NT2/D1 (cell line): ENCODE measurements at regions not wholly inside any gene's neighbourhood (a gene's known extent, or its start where the extent isn't known, plus 50 kb on each side); places are given as distances from the start of the nearest gene placed in this dataset.

Experiments
- SUZ12 ChIP-seq: IDR thresholded peaks from 2 replicates; pipeline ENCODE4 v1.6.1; 2011; ENCODE audit not compliant: insufficient read length, insufficient read depth; ENCODE audit errors: extremely low read depth
- YY1 ChIP-seq: IDR thresholded peaks from 2 replicates; pipeline ENCODE4 v1.6.1; 2011; ENCODE audit not compliant: insufficient read length, insufficient read depth

DNA sequence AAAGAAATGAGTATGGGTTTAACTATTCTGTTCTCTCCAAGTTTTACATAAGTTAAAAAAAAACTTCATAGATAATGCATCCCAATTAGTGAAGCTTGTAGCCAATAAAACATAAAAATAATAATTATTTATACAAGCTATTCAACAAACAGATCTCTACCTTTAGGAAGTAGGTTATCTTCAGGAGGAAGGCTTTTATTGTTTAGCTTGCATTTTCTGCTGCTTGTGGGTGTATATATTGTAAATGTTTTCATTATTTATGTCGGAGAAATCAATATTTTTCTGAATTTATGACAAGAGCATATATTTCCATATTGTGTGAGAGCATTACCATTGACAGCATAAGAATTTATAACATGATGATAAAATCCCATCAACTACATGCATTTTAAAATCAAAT, 208.3 kb downstream of the TRAM1L1 start:
- TF ChIP-seq SUZ12 (no peak), YY1 (no peak)
